ENCODE measurements at regions not wholly inside any gene's neighbourhood (a gene's known extent, or its start where the extent isn't known, plus 50 kb on each side); places are given as distances from the start of the nearest gene placed in this dataset.
"Not testable (repeated sequence)": the region's sequence is repeated elsewhere in the genome, so short reads cannot be mapped to it uniquely, and the experiment has no call there.

DNA sequence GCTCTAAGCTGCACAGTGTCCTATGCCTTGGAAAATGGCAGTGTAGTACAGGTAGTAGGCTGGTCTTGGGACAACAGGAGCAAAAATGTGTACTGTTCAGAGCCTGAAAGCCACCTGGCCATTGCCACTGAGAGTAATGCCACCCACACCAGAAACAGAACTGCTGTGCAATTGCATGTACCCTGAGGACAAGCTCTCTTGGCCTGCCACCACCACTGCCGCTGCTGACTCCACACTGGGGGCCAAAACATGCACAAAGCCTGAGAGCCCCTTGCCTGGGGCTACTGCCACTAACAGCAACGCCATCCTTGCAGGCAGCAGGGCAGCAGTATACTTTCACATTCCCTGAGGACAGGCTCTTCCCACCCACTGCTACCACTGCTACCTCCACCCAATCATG, 251.9 kb upstream of the CDH12 start:
- FAIRE-seq (no peak), DNase-seq (ENCODE audit: insufficient read length, low spot score) (no peak)

DNA sequence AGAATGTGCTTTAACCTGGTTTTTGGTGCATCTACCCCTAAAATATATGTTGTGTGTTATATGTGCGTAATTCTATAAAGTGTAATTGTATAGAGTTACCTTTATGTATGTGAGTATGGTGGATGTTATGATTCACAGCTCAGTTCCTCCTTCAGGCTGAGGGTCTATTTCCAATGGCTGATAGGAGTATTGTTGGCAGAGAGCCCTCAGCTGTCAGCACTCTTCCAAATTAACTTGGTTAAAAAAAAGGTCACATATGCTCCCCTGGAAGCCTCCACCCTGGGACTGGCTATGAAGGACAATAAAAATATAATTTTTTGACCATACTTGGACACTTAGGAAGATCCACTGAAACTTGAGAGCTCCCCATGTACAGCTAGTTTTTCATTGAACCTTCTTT, 250.4 kb upstream of the CDH12 start:
- no peak for FAIRE-seq
- no peak for DNase-seq (ENCODE audit: insufficient read length, low spot score)

DNA sequence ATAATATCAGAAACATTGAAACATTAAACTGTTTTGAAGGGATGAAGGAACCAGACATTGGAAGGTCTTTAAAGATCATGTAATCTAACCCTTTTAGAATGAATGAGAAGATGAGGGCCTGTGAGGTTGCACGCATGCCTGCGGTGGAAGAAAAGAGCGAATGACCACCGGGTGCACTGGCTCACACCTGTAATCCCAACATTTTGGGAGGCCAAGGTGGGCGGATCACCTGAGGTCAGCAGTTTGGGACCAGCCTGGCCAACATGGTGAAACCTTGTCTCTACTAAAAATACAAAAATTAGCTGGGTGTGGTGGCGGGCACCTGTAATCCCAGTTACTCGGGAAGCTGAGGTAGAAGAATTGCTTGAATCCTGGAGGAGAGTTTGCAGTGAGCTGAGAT, 242.3 kb upstream of the CDH12 start:
- not testable (repeated sequence) for DNase-seq (ENCODE audit: insufficient read length, low spot score); FAIRE-seq

DNA sequence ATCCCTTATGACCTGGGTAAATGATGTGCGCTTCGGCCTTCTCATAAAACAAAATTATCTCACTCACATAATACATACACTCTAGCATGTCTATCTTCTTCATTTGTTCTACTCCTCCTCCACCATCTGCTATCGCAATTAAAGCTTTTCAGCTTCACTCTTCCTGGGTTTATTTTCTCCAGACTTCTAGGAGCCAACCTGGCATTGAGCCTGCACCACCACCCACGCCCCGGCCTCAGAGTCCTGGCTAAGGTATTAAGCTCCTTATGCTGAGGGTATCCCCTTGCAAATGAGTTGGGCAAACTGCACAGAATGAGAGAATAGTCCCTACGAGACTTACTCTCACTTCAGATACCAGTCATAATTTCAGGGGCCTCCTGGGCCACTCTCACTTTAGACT, 236.1 kb upstream of the CDH12 start:
- no peak for DNase-seq (ENCODE audit: insufficient read length, low spot score)
- FAIRE-seq = no peak

DNA sequence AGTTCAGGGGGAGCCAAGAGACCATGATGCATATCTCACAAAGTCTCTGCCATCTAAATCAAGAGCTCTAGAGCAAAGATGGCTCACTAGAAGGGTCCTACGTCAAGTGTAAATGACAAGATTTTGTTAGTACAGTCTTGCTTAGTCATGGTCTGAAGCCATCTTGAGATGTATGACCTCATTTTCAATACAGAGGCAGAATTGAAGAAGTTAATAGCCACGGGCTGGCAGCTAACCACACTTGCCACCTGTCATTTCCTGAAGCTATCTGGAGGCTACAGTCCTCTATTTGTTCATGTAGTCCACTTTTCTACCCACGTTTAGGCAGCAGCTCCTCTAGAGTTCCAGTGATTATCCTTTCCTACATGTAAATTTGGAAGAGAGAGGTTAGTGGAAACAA, 231.7 kb upstream of the CDH12 start:
- FAIRE-seq = no peak
- DNase-seq (ENCODE audit: insufficient read length, low spot score) = no peak

DNA sequence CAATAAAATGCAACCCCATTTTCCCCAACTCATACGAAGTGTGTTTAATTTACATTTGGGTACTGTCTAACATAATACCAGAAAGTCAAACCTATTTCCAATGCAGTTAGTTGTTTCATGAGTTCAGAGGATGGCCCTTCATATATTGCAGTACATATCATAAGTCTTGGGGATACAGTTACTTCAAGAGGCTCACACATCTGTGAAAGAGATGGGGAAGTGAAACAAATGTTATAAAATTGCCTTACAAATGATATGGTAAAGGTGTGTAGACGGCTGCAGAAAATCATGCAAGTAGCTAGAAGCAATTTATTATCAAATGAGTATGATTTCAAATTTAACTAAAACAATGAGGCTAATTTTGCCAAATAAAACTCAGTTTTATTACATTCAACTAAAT, 219.0 kb upstream of the CDH12 start:
- DNase-seq (ENCODE audit: insufficient read length, low spot score) (no peak), FAIRE-seq (no peak)

DNA sequence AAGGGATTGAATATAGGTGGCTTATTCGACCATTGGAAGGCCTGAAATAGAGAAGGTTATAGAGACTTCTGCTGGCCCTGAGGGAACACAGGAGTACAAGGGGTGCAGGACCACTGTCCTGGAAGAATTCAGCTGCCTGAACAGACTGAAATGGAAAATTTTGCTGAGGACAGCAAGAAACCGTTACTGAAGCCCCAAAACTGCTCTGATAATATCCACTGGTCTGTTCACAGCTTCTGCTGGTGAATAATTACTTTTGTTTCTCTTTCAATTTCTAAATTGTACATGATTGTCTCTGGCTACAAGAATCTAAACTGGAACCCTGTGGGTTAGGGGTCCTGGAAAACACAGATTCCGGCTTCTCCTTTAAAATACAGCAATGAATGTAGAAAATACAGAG, 218.5 kb upstream of the CDH12 start:
- no peak for DNase-seq (ENCODE audit: insufficient read length, low spot score)
- FAIRE-seq = no peak

DNA sequence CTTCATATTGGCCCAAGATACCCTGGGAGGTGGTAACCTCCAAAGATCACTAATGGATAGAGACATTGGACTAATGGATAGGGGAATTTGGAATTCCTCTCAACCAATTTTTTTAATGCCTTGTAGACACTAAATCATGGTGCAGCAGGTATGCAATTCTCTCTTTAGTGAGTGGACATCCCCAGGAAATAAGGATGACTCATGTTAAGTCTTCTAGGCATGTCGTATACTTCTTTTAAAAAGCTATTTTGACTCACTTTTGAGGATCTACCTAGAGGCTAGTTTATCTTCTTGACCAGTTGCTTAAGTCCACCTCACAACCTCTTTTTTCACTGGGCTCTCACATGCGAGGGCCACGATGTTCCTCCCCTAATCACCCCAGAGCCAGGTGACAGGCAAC, 211.6 kb upstream of the CDH12 start:
- no peak for DNase-seq (ENCODE audit: insufficient read length, low spot score)
- no peak for FAIRE-seq

DNA sequence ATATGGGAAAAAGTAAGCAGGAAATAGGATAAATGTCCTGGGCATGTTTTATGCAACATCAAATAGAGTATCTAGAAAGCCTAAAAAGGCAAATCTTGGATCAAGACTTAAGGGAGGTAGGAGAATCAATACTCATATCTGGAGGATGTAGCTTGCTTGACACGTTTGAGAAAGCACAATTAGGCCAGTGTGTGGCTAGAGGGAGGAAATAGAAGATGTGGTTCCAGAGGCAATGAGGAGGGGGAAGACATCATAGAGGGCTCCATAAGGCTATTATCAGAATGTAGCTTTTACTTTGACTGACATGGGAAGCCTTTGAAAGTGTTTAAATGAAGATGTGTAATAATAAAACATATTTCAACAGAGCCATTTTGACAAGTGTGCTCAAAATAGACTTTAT, 200.7 kb upstream of the CDH12 start:
- no peak for DNase-seq (ENCODE audit: insufficient read length, low spot score)
- no peak for FAIRE-seq

DNA sequence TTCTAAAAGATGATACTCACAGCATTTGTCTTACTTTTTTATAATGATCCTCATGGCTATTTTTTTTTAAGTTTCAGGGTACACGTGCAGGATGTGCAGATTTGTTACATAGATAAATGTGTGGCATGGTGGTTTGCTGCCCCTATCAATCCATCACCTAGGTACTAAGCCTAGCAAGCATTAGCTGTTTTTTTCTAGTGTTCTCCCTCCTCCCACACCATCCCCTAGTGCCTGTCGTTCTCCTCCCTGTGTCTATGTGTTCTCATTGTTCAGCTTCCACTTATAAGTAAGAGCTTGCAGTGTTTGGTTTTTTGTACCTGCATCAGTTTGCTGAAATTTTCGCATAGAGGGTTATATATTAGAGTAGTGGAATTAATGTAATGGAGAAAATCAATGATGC, 189.1 kb upstream of the CDH12 start:
- DNase-seq (ENCODE audit: insufficient read length, low spot score) (no peak), FAIRE-seq (no peak)

DNA sequence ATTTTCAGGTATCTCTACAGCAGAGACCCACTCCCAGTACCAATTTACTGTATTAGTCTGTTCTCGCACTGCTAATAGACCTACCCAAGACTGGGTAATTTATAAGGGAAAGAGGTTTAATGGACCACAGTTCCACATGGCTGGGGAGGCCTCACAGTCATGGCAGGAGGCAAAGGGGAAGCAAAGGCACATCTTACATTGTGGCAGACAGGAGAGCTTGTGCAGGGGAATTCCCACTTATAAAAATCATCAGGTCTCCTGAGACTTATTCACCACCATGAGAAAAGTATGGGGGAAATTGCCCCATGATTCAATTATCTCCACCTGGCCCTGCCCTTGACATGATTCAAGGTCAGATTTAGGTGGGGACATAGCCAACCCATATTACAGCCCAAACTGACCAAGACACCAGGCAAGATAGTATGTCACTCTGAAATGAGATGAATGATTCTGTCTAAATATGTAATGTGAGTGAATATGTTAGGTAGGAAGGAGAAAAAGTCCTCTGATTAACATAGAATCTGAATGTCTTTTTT, 182.5 kb upstream of the CDH12 start:
- FAIRE-seq (no peak), DNase-seq (ENCODE audit: insufficient read length, low spot score) (no peak)

DNA sequence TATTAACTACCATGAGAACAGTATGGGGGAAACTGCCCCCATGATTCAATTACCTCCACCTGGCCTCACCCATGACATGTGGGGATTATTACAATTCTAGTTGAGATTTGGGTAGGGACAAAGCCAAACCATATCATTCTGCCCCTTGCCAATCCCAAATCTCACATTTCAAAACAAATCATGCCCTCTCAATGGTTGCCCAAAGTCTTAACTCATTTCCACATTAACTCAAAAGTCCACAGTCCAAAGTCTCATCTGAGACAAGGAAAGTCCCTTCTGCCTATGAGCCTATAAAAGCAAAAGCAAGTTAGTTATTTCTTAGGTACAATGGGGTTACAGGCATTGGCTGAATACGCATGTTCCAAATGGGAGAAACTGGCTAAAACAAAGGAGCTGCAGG, 180.7 kb upstream of the CDH12 start:
- no peak for FAIRE-seq
- DNase-seq (ENCODE audit: insufficient read length, low spot score) = no peak

DNA sequence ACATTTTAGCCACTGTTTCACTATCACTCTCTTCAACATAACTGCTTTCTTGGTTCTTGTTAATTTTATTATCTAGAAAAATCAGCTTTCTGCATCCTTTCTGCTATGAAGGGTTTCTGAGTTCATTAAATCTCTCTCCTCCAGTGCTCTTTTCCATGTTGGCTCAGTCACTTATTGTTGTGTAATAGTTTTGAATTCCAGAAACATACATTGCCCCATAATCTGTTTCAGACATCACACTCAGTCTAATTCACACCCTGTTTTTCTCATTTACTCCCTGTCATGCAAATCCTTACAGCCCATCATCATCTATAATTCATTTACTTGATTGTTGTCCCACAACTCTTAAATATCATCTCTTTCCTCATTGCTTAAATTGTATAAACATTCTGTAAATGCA, 176.1 kb upstream of the CDH12 start:
- DNase-seq (ENCODE audit: insufficient read length, low spot score) (no peak), FAIRE-seq (no peak)

DNA sequence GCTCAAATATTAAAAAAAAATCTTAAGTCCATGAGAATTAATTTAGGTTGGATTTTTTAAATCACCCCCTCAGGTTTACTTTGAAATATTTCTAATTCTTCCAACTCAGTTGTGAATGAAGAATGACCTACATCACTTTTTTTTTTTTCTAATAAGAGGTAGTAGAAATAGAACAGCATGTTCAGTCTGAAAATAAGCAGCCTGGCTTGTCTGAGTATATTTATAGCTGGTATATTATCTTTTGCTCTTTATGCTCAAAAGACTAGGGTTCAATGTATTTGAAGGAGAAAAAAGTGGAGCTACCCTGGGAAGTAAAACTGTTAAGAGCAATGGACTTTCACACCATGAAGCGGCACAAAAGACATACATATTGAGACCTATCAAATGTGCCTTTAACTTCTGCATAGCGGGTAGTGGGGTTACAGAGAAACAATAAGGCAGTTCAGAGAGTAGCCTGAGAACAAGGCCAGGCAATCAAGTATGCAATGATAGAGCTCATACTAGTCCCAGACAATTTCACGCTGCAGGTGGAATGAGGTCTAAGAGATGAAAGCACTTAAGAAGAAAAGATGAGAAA, 175.4 kb upstream of the CDH12 start:
- no peak for FAIRE-seq
- no peak for DNase-seq (ENCODE audit: insufficient read length, low spot score)

DNA sequence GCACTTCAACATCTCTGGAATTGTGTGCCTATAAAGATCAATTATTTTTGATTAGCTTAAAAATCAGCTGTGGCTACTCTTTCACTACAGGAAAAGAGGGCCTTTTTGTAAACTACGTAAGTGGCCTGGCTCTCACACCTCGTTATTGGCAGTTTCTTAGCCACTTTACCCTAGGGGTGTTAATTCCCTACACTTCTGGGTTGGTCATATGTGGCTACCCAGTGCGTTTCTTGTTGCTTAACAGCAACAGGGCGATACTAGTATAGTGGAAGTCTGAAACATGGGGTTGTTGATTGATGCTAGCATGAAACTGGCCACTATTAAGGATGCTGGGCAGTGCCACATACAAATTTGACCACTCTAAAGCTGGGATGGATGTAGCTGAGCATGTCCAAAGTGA, 174.7 kb upstream of the CDH12 start:
- no peak for DNase-seq (ENCODE audit: insufficient read length, low spot score)
- FAIRE-seq = no peak

DNA sequence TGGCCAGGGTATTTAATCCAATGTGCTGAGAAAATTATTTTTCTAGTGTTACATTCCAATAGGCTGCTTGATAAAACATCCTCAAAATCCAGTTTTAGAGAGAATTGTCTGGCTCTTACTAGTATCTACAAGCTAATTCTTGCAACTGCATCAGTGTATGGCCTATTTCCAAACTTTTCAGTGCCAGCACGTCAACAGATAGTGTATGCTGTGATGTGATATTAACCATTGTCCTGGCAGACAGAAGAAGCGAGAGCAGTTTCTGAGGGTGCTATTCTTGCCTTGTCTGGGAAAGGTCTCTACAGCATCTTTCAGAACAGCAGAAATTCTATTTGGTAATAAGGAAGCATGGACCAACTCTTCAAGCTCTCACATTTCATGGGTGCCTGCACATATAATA, 174.2 kb upstream of the CDH12 start:
- FAIRE-seq = no peak
- no peak for DNase-seq (ENCODE audit: insufficient read length, low spot score)

DNA sequence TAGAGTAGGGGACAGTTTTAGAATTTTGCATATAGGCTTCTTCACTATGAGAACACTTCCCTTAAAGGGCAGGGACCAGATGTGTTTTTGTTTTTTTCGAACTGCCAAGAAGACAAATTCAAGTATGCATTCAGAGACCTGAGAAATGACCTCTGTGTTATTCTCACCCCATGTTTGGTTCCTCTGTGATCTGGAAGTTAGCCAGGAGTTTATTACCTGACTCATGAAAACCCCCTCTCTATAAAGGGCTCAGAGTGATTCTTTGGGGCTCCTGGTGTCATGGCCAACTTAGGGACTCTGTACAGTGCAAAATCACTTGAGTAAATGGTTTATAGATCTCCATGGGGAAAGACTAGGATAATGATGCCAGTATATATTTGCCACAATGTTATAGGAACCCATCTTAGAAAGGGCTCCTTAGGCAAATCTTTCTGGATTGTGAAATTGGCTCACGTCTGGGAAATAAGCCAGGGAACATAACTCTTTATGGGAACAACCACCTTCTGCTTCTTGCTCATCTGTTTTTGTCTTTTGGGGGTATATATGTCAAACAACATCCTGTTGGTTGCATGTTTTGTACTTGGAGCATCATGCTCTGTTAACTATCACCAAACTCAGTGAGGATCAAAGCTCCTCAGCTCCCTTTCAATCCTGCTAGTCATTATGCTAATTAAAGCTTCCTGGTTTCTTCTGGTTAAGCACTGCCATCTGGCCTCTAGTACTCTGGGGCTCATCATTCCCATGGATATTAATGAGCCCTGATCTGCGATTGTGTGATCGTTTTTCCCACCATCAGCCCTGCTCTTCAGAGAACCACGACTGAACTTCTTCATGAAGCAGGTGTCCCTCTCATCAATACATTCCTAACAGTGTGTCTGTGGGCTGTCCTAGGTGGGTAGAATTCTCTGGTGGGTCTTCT, 173.4 kb upstream of the CDH12 start:
- DNase-seq (ENCODE audit: insufficient read length, low spot score) = no peak
- FAIRE-seq = no peak

DNA sequence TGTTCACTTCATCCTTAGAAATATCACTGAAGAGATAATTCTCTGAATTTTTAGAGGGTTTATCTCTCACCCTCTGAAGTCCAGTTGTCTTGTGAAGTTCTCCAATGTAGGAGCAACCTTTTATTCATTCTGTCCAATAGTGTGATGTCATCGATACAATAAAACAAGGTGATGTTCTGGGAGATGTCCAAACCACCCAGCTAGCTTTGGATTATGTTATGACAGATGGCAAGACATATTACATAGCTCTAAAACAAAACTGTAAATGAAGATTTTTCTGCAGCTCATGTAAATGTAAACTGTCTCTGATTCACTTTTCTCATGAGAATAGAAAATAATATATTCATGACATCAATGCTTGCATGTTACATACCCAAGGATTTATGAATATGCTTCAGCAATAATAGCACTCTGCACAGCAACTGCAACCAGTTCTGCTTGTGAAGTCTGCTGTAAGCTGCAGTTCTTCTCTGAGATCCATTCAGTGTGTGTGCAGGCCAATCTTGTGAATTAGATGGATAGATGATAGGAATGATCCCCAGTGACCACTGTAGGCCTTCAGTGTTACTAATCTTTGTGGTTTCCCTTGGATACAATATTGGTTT, 172.6 kb upstream of the CDH12 start:
- FAIRE-seq (no peak), DNase-seq (ENCODE audit: insufficient read length, low spot score) (no peak)

DNA sequence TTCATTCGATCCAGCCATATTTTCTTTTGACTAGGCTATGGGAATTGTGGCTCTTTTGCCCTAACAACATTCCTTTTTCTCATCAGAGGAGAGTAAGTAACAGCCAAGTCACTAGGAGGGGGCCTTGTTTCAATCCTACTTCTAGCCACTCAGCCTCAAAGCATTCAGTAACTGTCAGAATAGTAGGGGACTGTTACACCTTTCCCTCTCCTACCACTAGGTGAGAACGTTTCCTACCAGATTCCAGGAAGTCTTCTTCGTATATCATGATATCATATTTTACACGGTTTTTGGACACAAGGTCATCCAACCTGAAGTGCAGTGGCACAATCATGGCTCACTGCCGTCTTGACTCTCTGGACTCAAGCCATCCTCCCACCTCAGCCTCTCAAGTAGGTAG, 171.3 kb upstream of the CDH12 start:
- FAIRE-seq (no peak), DNase-seq (ENCODE audit: insufficient read length, low spot score) (no peak)

DNA sequence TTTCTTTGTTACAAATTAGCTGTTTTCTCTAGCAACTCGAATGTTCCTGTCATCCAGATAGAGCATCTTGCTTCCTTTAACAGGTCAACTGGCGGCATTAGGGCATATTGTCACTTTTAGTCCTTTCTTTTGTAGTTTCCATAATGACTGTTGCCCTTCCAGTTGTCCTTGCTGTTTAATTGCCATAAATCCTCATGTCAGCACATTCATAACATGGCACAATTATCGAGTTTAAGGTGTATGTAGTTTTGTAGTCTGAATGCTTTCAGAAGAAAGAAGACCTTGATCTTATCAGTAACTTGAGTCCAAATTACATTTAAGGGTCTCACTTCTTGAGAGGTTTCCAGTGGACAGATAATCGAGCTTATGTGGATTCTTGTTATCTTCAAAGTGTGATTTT, 161.7 kb upstream of the CDH12 start:
- DNase-seq (ENCODE audit: insufficient read length, low spot score) (no peak), FAIRE-seq (no peak)

DNA sequence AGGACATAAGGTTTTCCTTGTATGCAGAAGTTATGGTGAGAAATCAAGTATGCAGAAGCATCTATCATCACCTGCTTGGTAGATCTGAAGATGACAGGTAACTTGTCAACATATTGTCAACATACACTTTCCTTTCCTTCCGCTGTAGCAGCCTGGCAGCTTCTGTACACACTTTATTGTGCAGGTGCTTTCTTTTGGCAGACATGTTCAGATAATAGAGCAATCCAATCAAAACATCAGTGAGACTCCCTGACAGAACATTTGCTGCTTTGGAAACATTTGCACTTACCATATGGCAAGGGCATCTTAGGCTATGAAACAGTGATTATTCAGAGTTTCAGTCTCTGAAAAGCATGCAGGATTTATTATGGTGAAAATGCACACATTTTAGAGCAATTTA, 161.1 kb upstream of the CDH12 start:
- FAIRE-seq (no peak), DNase-seq (ENCODE audit: insufficient read length, low spot score) (no peak)

Measured in GM19239 (cell line).